ENCODE measurements at regions not wholly inside any gene's neighbourhood (a gene's known extent, or its start where the extent isn't known, plus 50 kb on each side); places are given as distances from the start of the nearest gene placed in this dataset.

DNA sequence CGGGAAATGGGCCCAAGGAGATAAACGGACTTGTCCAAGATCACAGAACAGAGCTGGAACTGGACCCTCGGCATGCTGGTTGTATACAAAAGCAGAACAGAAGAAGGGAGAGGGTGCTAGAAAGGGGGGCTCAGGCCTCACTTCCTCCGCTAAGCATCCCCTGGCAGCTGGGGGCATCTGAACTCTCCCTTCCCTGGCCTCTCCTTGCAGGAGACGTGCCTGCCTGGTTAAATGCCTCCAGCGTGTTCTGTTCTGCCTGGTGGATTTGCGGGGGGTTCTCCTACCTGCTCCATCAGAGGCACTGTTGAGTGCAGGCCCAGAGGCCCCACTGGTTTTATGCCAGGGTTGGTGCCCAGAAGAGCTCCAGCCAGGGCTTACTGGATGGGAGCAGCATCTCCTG, 124.7 kb downstream of the ZFP36L2 start:
- no peak for TF ChIP-seq EP300 (IDR thresholded peaks at IDR 0.05; ENCODE audit: borderline replicate concordance)
- no peak for TF ChIP-seq TAF1 (IDR thresholded peaks at IDR 0.05; ENCODE audit: low read depth)
- no peak for TF ChIP-seq CEBPB (IDR thresholded peaks at IDR 0.05)
- no peak for TF ChIP-seq YY1 (IDR thresholded peaks at IDR 0.05; ENCODE audit: low read depth)

Measured in Ishikawa (cell line).